ENCODE measurements at regions not wholly inside any gene's neighbourhood (a gene's known extent, or its start where the extent isn't known, plus 50 kb on each side); places are given as distances from the start of the nearest gene placed in this dataset.
"Not testable (repeated sequence)": the region's sequence is repeated elsewhere in the genome, so short reads cannot be mapped to it uniquely, and the experiment has no call there.

- H3K4me1 Mint-ChIP-seq; H3K4me3 ChIP-seq (replicated peaks in 1 of 3; ENCODE audit: low read depth in 2 of 3, low read length in 3 of 3); H3K4me3 Mint-ChIP-seq; H3K36me3 Mint-ChIP-seq; H3K9me3 Mint-ChIP-seq; H3K79me2 ChIP-seq (ENCODE audit: insufficient read depth, low read length); H3K27me3 ChIP-seq (ENCODE audit: control insufficient read depth in 2 of 2, insufficient read depth in 2 of 2, low read length in 2 of 2); H3K27me3 Mint-ChIP-seq (ENCODE audit: low read depth in 3 of 3); DNase-seq; H3K4me1 ChIP-seq (ENCODE audit: control insufficient read depth in 1 of 2, insufficient read depth in 2 of 2, low read length in 2 of 2); H4K20me1 ChIP-seq (ENCODE audit: insufficient read depth, low read length); H3K4me2 ChIP-seq (replicated peaks; ENCODE audit: extremely low read depth, low read length, poor library complexity, severe bottlenecking); H3K27ac Mint-ChIP-seq; H3K9ac ChIP-seq (ENCODE audit: insufficient read depth, low read length, poor library complexity, severe bottlenecking); H3K27ac ChIP-seq (ENCODE audit: low read depth in 1 of 2, low read length in 2 of 2); H3K36me3 ChIP-seq (replicated peaks in 1 of 2; ENCODE audit: control insufficient read depth in 1 of 2, insufficient read depth in 2 of 2, low read length in 2 of 2); H2AFZ ChIP-seq (ENCODE audit: insufficient read depth, low read depth, low read length, poor library complexity, severe bottlenecking); intact Hi-C loops (cut with micrococcal nuclease): not testable (repeated sequence)
- WGBS (ENCODE audit: insufficient coverage): 96% methylated on average over 2 of the region's 6 CpGs
- peaks cover 14 to 17% of the 10 kb centered on the region in 2 donors for H3K9me3 ChIP-seq (replicated peaks in 1 of 2; ENCODE audit: control insufficient read depth in 1 of 2, insufficient read depth in 1 of 2, low read length in 2 of 2)
Observed at GRCh38 chr15:20267996-20268395, 273.6 kb downstream of the GOLGA6L6 start.

GRCh38 chr15:20267051-20267730 is 274.4 kb downstream of the GOLGA6L6 start:
- H4K20me1 ChIP-seq (ENCODE audit: insufficient read depth, low read length); H3K9me3 Mint-ChIP-seq; H3K79me2 ChIP-seq (ENCODE audit: insufficient read depth, low read length); H3K4me1 ChIP-seq (ENCODE audit: control insufficient read depth in 1 of 2, insufficient read depth in 2 of 2, low read length in 2 of 2); H3K4me3 ChIP-seq (replicated peaks in 1 of 3; ENCODE audit: low read depth in 2 of 3, low read length in 3 of 3); intact Hi-C loops (cut with micrococcal nuclease); DNase-seq; H3K27me3 ChIP-seq (ENCODE audit: control insufficient read depth in 2 of 2, insufficient read depth in 2 of 2, low read length in 2 of 2); H3K36me3 ChIP-seq (replicated peaks in 1 of 2; ENCODE audit: control insufficient read depth in 1 of 2, insufficient read depth in 2 of 2, low read length in 2 of 2); H3K36me3 Mint-ChIP-seq; H3K4me3 Mint-ChIP-seq; H3K9me3 ChIP-seq (replicated peaks in 1 of 2; ENCODE audit: control insufficient read depth in 1 of 2, insufficient read depth in 1 of 2, low read length in 2 of 2); H3K27ac ChIP-seq (ENCODE audit: low read depth in 1 of 2, low read length in 2 of 2); H2AFZ ChIP-seq (ENCODE audit: insufficient read depth, low read depth, low read length, poor library complexity, severe bottlenecking); H3K27me3 Mint-ChIP-seq (ENCODE audit: low read depth in 3 of 3); H3K9ac ChIP-seq (ENCODE audit: insufficient read depth, low read length, poor library complexity, severe bottlenecking); H3K27ac Mint-ChIP-seq; H3K4me2 ChIP-seq (replicated peaks; ENCODE audit: extremely low read depth, low read length, poor library complexity, severe bottlenecking); H3K4me1 Mint-ChIP-seq: not testable (repeated sequence)
- 91% methylated on average over 4 of the region's 6 CpGs for WGBS (ENCODE audit: insufficient coverage)

GRCh38 chr15:20265710-20266109 is 275.9 kb downstream of the GOLGA6L6 start:
- DNase-seq; intact Hi-C loops (cut with micrococcal nuclease): not testable (repeated sequence)
- no CpG with 5 or more reads among the region's 1 CpG for WGBS (ENCODE audit: insufficient coverage)

GRCh38 chr15:20261321-20262280 is 280.0 kb downstream of the GOLGA6L6 start:
- H3K27me3 ChIP-seq (ENCODE audit: control insufficient read depth in 2 of 2, insufficient read depth in 2 of 2, low read length in 2 of 2); H4K20me1 ChIP-seq (ENCODE audit: insufficient read depth, low read length); H3K36me3 Mint-ChIP-seq; H3K79me2 ChIP-seq (ENCODE audit: insufficient read depth, low read length); H3K9me3 ChIP-seq (replicated peaks in 1 of 2; ENCODE audit: control insufficient read depth in 1 of 2, insufficient read depth in 1 of 2, low read length in 2 of 2); H3K9ac ChIP-seq (ENCODE audit: insufficient read depth, low read length, poor library complexity, severe bottlenecking); H3K27ac ChIP-seq (ENCODE audit: low read depth in 1 of 2, low read length in 2 of 2); intact Hi-C loops (cut with micrococcal nuclease); H3K36me3 ChIP-seq (replicated peaks in 1 of 2; ENCODE audit: control insufficient read depth in 1 of 2, insufficient read depth in 2 of 2, low read length in 2 of 2); H3K27ac Mint-ChIP-seq; H3K4me3 Mint-ChIP-seq; DNase-seq; H3K4me1 ChIP-seq (ENCODE audit: control insufficient read depth in 1 of 2, insufficient read depth in 2 of 2, low read length in 2 of 2); H3K4me2 ChIP-seq (replicated peaks; ENCODE audit: extremely low read depth, low read length, poor library complexity, severe bottlenecking); H3K4me3 ChIP-seq (replicated peaks in 1 of 3; ENCODE audit: low read depth in 2 of 3, low read length in 3 of 3); H2AFZ ChIP-seq (ENCODE audit: insufficient read depth, low read depth, low read length, poor library complexity, severe bottlenecking); H3K27me3 Mint-ChIP-seq (ENCODE audit: low read depth in 3 of 3); H3K4me1 Mint-ChIP-seq: not testable (repeated sequence)
- 88% methylated on average over 12 of the region's 16 CpGs for WGBS (ENCODE audit: insufficient coverage)
- peaks cover 0 to 25% (median 5%) of the 10 kb centered on the region in 7 donors for H3K9me3 Mint-ChIP-seq

More at GRCh38 chr15:20265710-20266109, 275.9 kb downstream of the GOLGA6L6 start:
- H3K27ac Mint-ChIP-seq; H3K9me3 ChIP-seq (replicated peaks in 1 of 2; ENCODE audit: control insufficient read depth in 1 of 2, insufficient read depth in 1 of 2, low read length in 2 of 2); H3K27me3 ChIP-seq (ENCODE audit: control insufficient read depth in 2 of 2, insufficient read depth in 2 of 2, low read length in 2 of 2); H3K4me3 Mint-ChIP-seq; H2AFZ ChIP-seq (ENCODE audit: insufficient read depth, low read depth, low read length, poor library complexity, severe bottlenecking); H3K9ac ChIP-seq (ENCODE audit: insufficient read depth, low read length, poor library complexity, severe bottlenecking); H3K27ac ChIP-seq (ENCODE audit: low read depth in 1 of 2, low read length in 2 of 2); H3K79me2 ChIP-seq (ENCODE audit: insufficient read depth, low read length); H3K4me2 ChIP-seq (replicated peaks; ENCODE audit: extremely low read depth, low read length, poor library complexity, severe bottlenecking); H3K36me3 Mint-ChIP-seq; H3K36me3 ChIP-seq (replicated peaks in 1 of 2; ENCODE audit: control insufficient read depth in 1 of 2, insufficient read depth in 2 of 2, low read length in 2 of 2); H3K27me3 Mint-ChIP-seq (ENCODE audit: low read depth in 3 of 3); H4K20me1 ChIP-seq (ENCODE audit: insufficient read depth, low read length); H3K4me3 ChIP-seq (replicated peaks in 1 of 3; ENCODE audit: low read depth in 2 of 3, low read length in 3 of 3); H3K9me3 Mint-ChIP-seq; H3K4me1 Mint-ChIP-seq; H3K4me1 ChIP-seq (ENCODE audit: control insufficient read depth in 1 of 2, insufficient read depth in 2 of 2, low read length in 2 of 2): not testable (repeated sequence)

Measured in CD14-positive monocyte (primary cell).